T47D (cell line): ENCODE measurements at regions not wholly inside any gene's neighbourhood (a gene's known extent, or its start where the extent isn't known, plus 50 kb on each side); places are given as distances from the start of the nearest gene placed in this dataset.

Experiments used
- DNase-seq, 2 experiments: peaks; one replicate each; pipeline versions ENCODE4 v3.0.0 to v3.0.0-alpha.2; 2011 to 2012; ENCODE audit warnings: low read depth in 1 of 2, low spot score in 1 of 2
- JUND ChIP-seq: IDR thresholded peaks from 2 replicates; pipeline ENCODE4 v1.6.1; 2012; ENCODE audit warnings: low read depth
- in situ Hi-C: cut with HindIII; loops from 2 replicates; pipeline ENCODE4 v1.10.0; 2016; ENCODE audit warnings: low sequenced_read_pairs, low pct_unique_long_range_greater_than_20kb

GRCh38 chr5:115350894-115351293 is 54.4 kb upstream of the CCDC112 start:
- DNase-seq = no peak
- TF ChIP-seq JUND = no peak
- in situ Hi-C loops = no loop called here

GRCh38 chr5:115349001-115349817 is 52.8 kb upstream of the CCDC112 start:
- TF ChIP-seq JUND = no peak
- DNase-seq = peak in 1 of 2 experiments; percentile 27
- in situ Hi-C loops = no loop called here

- no peak for DNase-seq
- no peak for TF ChIP-seq JUND
- in situ Hi-C loops = no loop called here
These were observed 51.7 kb upstream of the CCDC112 start for GRCh38 chr5:115348175-115348574.
